NT2/D1 (cell line): ENCODE measurements at regions not wholly inside any gene's neighbourhood (a gene's known extent, or its start where the extent isn't known, plus 50 kb on each side); places are given as distances from the start of the nearest gene placed in this dataset.

Experiments used
- SUZ12 ChIP-seq: IDR thresholded peaks from 2 replicates; pipeline ENCODE4 v1.6.1; 2011; ENCODE audit not compliant: insufficient read length, insufficient read depth; ENCODE audit errors: extremely low read depth
- YY1 ChIP-seq: IDR thresholded peaks from 2 replicates; pipeline ENCODE4 v1.6.1; 2011; ENCODE audit not compliant: insufficient read length, insufficient read depth

DNA sequence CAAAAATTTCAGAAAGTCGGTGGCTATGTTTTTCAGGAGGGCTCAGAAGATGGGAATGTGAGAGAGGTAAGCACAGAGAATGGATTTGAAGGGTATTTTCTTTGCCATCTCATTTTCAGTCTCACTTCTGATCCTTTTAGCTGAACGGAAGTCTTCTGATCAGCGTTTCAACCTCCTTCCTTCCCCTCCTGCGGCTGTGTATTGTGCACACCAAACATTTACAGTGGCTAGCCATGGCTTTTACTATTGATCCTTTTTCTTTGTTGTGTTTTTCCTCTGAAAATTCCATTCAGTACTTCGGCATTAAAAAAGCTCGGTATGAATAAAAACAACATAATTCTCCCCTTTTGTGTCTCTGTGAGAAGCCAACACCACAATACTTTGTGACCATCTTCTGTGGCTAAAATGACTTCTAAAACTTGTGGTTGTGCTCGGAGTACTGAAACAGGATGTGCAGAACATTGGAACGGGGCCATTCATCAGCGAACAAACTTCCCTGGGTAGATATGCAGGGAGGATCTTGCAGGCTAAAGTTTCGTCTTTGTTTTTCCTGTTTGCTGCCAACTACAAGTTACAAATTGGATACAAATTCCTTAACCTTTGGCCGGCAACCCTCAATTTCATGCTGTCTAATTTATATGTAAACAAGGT, 260.8 kb upstream of the FAM98A start:
- TF ChIP-seq YY1 (no peak), SUZ12 (no peak)
